Stimulated activated CD4-positive, alpha-beta T cell treated with anti-CD3 and anti-CD28 coated beads, Interleukin-15, amount 100 ng/mL, for 1 hour (primary cell): ENCODE measurements at regions not wholly inside any gene's neighbourhood (a gene's known extent, or its start where the extent isn't known, plus 50 kb on each side); places are given as distances from the start of the nearest gene placed in this dataset.
A peak's percentile ranks its signal among the peaks of the same experiment; 100 is the strongest.
"Not testable (repeated sequence)": the region's sequence is repeated elsewhere in the genome, so short reads cannot be mapped to it uniquely, and the experiment has no call there.

Experiments used
- DNase-seq, 2 donors: peaks; one replicate each; pipeline ENCODE4 v3.0.0-alpha.2; 2020; ENCODE audit warnings: low read depth in 1 of 2, low spot score in 1 of 2

DNA sequence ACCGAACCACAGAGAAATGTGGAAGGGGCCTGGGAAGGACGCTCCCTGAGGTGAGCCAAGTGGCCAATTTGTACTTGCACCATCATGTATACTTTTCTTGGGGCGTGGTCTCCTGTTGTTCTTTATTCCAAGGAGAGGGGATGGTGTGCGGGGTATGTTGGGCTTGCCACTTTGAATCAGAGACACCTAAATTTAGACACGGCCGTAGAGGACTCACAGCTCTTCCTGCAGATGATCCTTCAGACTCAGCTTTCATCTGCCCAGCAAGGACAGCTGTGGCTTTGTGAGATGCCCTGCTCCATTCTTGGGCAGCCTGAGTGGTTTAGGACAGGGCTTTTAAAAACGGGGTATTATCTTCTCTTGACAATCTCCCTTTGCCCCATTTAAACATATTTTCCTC lies 473.2 kb downstream of the REEP3 start:
- DNase-seq = no peak

DNA sequence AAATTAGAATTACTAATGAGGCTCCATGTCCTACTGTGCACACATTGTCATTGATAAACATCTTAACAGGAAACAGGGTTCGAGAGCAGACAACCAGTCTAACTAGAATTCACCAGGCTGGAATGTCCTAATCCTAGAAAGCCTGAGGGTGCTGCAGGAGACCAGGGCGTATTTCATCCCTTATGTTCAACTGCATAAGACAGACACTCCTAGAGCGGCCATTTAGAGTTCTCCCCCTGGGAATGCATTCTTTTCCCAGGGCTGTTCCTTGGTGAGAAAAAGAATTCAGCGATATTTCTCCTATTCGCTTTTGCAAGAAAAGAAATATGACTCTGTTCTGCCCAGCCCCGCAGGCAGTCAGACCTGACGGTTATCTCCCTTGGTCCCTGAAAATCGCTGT lies 486.0 kb downstream of the REEP3 start:
- DNase-seq = no peak

DNA sequence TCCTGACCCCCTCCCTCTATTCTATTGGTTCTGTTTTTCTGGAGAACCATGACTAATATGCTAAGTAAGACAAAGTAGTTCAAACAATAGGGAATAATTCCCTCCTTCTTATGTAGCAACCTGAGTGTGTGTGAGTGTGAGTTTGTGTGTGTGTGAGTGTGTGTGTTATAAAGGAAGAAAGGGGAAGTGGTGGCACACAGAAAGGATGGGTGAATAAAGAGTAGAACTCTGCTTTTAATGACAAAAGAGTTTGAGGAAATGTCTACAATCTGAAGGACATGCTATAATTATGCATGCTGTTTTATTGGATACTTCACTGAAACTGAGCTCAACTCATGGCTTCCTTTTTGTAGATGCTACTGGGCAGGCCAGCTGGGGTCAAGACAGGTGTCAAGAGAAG lies 489.5 kb downstream of the REEP3 start:
- DNase-seq = no peak

DNA sequence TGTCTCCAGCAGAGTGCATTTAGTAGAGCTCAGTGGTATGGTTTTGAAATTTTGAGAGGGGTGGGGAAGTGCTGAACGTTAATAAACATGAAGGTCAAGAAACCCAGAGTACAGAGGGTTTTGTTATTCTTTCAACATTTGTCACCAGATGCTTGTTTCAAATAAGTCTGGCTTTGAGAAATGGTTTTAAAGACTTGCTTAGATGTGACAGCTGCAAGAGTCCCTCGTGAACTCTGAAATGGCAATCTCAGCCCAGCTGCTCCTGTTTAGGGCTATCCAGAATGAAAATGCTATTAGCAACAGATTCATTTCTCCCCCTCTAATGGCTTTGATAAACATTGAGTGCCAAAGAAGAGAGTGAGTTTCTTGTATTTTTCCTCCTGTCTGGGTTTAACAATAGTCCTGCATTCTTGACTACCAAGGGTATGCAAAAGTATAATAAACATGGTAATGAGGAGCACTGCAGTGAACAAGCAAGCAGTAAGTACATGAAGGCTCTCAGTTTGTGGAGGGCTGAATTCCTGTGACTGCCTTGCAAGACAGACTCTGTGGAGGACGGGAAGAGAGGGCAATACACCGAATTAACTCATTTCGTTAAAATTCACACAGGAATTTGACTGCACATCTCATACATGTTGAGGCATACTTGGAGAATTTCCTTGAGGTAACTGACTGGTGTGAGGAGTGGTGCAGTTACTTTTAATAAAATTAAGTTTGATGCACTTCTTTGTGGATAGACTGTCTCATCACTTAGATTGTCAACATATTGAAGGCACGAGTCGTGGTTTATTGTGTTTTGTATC lies 490.9 kb downstream of the REEP3 start:
- no peak for DNase-seq

DNA sequence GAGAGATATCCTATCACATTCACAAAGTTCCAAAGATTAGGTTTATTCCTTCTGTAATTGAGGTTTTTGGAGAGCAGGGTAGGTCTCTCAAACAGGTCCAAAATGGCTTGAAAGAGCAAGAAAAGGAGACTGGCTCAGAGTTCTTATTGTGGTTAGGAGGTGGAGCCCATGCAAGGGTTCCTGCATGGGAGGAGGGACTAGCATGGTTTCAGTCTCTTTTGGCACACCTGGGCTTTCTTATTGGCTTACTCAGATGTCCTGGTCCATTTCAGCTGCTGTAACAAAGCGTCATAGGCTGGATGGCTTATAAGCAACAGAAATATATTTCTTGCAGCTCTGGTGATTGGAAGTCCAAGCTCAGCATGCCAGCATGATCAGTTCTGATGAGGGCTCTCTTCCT lies 493.1 kb downstream of the REEP3 start:
- no peak for DNase-seq

DNA sequence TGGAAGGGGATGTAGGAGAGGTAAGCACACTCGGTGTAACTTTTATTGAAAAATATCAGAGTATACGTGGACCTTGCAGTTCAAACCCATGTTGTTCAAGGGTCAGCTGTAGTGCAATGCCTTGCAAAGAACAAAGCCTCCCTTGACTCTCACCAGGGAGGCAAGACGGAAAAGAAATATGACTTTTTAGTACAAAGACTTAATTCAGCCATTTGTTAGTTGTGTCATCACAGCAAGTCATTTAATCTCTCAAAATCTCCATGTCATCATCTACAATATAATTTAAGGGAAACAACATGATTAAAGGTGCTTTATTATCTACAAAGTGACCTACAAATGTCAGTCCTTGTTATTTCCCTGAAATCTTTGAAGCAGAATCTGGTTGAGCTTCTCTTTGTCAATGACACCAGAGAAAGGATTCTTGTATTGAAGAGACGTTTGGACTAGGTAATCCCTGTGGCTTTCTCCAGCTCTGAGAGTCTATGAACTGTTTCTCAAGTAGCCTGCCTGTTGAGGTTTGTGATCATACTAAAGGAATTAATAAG lies 502.8 kb downstream of the REEP3 start:
- no peak for DNase-seq

DNA sequence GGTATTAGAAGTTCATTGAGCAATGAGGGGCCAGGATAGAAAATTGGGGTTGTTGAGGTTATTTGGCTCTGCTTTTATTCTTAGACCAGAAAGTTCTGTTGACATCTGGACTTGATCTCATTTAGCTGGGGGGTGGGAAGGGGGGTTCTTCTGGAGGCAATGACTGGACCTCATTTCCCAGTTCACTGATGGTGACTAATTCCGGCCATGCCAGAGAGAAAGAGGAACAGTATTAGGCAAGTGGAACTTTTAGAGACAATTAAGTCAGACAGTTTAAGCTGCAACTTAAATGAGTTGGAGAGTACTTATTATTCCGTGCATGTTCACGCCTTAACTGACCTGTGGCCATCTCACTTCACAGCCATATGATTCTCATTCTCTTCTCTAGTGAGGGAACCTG lies 512.5 kb downstream of the REEP3 start:
- no peak for DNase-seq

DNA sequence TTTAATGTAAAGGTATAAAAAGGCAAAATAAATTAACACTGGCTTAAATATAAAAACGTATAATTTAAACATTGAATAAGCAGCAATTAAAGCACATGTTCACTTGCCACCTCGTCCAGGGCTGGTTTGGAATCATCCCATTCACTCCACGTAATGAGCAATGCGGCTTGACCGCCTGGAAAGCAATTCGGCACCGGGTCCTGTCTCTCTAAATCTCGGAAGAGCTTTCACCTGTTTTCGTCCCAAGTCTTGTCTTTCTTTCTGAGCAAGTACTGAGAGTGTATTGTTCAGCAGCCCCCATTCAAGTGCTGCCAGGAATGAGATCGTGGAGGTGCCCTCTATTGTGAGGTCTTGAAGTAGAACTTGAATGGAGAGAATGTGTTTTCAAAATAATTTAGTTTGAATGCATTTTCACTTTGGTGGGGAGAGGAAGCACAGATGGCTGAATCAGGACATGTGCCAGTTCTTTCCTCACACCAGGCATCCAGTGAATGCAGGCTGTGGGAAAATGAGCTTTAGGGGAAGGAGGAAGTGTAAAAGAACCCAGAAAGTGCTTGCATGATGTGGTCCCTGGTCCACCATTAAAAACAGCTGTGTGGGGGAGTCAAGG lies 515.2 kb downstream of the REEP3 start:
- no peak for DNase-seq

DNA sequence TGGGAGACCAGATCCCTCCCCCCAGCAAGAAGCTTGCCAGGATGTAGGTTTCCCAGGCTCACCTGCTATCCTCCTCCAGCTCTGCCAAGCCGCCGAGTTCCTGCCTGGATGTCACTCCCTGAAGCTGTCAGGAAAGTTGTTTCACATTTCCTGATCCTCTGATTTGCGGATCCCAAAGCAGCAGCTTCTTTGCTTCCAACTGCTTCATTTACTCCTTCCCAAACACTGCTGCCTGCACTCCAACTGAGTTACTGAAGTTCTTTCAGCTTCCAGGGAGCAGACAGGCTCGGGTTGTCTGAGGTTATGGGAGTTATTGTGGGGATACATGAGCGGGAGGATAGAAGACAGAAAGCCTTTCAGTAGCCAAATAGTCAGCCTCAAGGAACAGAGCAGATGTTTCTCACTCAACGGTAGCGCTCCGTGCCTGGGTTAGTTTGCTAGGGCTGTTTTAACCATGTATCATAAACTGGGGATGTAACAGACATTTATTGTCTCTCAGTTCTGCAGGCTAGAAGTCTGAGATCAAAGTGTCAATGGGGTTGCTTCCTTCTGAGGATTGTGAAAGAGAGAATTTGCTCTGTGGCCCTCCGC lies 516.0 kb downstream of the REEP3 start:
- DNase-seq = no peak

DNA sequence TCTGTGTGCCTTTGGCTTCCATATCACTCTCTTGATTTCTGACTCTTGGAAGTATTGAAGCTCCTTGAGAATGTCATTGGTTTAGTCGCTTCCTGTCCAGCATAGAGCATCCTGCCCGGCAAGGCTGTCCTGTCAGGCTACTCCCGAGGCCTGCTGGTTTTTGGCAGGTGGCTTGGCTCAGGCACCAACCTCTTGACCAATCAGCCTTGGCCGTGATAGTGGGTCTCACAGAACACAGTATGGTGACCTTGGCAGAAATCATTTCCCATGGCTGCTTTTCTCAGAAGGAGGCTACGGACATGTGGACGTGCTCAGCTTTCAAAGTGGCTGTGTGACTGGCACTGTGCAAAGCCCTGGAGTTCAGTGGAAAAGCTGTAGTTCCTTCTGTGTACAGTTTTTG lies 516.9 kb downstream of the REEP3 start:
- no peak for DNase-seq

DNA sequence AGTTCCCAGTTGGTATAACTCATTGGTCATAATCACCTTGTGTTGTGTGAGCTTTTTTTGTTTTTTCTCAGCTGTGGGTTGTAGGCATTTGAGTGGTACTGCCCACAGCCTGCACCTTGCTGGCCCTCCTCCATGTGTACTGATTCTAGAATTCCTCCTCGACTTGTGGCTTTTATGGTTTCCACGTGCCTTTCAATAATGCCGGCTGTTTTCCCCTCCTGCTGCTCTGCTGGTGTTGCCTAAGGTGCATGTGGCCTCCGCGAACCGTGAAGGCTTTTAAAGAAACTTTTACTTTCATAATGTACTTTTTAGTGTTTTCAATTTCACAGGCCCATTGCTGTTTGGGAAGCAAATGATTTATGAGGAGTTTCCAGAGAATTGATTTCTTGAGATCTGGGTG lies 518.0 kb downstream of the REEP3 start:
- DNase-seq = no peak

DNA sequence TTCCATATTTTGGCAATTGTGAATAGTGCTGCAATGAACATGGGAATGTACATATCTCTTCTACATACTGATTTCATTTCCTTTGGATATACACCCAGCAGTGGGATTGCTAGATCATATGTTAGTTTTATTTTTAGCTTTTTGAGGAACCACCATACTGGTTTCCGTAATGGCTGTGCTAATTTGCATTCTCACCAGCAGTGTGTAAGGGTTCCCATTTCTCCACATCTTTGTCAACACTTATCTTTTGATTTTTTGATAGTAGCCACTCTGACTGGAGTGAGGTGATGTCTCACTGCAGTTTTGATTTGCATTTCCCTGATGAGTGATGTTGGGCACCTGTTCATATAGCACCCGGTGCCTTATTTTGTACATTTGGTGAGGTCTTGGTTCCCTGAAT lies 519.6 kb downstream of the REEP3 start:
- no peak for DNase-seq

DNA sequence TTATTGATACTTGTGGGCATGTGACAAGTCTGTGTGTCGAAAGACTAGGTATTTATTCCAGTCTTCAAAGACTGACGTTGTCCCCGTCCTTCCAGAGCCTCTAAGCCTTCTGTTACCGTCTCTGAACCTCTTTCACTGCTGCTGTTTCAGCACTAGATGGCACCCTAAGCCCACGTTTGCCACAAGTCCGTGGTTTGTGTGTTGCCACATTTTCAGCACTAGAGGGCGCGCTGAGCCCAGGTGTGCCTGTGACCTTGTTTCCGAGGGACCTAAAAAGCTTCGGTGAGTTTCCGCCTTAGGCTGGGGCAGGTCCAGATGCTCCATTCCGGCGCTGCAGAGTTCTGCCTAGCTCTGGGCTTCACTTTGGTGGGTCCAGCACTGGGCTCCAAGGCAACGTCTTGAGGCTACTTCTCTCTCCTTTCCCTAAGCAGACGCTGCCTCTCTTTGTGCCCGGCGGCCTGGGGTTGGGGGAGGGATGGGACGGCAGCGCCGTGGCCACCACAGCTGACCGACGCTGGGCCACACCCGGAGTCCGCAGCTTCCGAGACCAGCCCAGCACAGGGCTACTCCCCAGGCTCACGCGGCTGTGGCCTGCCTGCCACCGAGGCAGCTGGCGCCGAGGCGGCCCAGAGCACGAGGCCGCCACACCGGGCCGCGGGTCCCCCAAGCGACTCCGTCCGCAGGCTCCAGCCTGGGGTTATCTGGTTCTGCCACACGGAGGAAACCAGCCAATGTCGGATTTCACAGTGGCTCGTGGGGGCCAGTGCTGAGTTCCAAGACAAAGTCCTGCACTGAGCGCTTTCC lies 520.2 kb downstream of the REEP3 start:
- DNase-seq = peak; percentile 60 to 63

DNA sequence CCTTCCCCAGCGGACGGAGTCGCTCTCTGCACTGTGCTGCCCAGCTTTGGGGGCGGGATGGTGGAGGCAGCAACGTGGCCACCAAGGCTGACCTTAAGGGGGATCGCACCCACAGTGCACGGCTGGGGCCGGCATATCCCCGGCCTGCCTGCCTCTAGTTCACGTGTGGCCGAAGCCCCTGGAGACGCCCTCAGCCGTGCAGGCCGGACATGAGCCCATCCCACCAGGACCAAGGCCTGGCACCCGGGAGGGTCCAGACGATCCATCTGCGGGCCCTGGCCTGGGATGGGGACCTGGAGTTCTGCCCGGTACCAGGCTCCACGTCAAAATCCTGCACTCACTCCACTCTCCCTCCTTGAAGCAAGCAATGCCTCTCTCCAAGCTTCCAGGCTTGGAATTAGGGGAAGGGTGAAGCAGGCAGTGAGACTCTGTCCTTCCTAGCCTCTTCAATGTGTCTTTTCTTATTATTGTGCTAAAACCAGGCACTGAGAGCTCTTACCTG lies 520.8 kb downstream of the REEP3 start:
- DNase-seq = no peak

DNA sequence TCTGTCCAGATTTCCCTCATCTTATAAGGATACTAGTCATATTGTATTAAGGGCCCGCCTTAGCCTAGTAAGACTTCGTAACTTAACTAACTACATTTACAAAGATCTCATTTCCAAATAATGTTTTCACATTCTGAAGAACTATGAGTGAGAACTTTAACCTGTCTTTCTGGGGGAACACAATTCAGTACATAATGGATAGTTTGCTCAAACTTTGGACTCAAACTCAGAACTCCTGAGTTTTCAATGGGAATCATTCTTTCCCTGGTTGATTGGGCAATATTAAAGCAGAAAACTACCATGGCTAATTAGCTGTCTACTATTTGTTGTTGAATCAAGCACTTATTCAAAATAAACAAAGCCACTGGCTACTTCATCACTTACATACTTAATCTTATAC lies 522.9 kb downstream of the REEP3 start:
- DNase-seq = no peak

DNA sequence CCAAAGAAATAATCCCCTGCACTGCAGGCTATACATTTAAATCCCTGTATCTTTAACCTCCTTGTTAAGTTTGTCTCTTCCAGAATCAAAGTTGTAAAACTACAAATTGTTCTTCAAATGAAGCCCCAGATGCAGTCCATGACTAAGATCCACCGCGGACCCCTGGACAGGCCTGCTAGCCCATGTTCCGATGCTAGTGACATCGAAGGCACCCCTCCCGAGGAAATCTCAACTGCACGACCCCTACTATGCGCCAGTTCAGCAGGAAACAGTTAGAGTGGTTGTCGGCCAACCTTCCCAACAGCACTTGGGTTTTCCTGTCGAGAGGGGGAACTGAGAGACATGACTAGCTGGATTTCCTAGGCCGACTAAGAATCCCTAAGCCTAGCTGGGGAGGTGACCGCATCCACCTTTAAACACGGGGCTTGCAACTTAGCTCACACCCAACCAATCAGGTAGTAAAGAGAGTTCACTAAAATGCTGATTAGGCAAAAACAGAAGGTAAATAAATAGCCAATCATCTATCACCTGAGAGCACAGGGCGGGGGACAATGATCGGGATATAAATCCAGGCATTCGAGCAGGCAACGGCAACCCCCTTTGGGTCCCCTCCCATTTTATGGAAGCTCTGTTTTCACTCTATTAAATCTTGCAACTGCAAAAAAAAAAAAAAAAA lies 523.9 kb downstream of the REEP3 start:
- not testable (repeated sequence) for DNase-seq

DNA sequence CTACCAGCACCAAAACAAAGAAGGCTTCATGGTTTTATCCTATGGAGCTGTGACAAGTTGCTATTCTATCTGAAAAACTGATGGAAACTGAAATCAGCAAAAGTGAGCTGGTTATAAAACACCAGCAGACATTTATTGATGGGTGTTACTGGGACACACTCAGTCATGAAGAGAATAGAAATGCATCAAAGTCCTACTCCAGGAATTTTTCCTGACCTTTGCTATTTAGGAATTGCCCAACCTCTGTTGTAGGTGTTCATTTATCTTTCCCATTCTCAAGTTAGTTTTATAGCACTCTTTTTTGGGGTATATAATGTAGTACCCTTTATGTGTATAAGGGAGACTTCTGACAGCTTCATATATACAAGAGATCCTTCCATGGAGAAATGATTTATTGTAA lies 533.2 kb downstream of the REEP3 start:
- no peak for DNase-seq

DNA sequence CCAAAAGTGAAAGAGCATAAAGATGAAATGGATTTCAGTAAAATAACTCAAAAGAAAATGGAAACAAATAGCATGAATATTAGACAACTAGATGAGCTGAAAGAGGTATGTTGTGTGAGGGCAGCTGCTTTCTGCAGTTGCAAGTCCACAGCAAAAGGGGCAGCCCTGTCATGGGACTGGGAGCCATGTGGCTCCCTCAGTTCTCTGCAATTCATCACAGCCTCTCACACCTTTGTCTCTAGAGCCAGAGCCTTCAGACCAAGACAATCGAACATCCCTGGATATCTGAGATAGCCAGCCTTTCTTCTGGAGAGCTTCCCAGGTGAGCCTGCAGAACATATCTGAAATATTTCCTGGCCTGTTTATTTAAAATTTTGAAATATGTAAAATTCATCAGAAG lies 538.7 kb downstream of the REEP3 start:
- DNase-seq = no peak

DNA sequence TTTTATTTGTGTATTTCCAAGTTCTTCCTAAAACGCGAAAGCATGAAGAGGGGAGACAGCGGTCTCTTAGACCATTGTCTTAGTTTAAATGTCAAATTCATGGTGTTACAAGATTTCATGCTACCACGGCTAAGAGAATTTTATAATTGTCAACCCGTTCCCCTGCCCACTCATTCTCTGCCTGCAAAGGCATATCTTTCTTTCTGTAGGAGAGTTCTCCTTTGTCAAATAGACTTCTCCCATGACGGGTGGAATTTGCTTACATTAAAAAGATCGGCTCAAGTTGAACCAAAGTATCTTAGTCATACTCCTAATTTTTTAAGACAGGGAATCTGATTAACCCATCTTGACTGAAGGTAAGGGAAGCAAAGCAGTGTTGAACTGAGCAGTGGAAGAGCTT lies 539.2 kb downstream of the REEP3 start:
- DNase-seq = no peak

DNA sequence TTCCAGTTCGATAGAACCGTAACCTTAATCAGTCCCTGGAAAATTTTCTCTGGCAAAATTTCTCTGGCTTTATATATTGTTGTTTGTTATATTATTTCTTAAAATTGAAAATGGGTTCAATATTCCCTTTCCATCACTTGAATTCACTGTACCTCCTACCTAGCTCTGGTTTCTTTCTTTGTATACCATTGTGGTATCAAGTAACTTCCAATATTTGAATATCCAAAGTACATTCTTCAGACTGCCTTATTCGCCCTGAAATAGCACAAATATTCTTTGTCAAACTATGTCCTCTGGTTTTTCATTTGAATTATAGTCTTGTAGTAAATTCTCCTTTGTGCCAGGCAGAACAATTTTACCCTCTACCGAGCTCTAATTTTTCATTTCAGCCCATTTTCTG lies 541.6 kb downstream of the REEP3 start:
- no peak for DNase-seq
